Parathyroid adenoma (tissue), 2 donors: ENCODE measurements at regions not wholly inside any gene's neighbourhood (a gene's known extent, or its start where the extent isn't known, plus 50 kb on each side); places are given as distances from the start of the nearest gene placed in this dataset.

Experiments used
- H2AFZ ChIP-seq: fragments of 300-600 bp; sonication (generic); one replicate; pipeline ENCODE4 v1.7.0; 2017; ENCODE audit warnings: antibody characterized with exemption, mild to moderate bottlenecking
- H3K27ac ChIP-seq: fragments of 300-600 bp; sonication (generic); one replicate; pipeline ENCODE4 v1.7.0; 2017
- H3K27me3 ChIP-seq: fragments of 300-600 bp; sonication (generic); one replicate; pipeline ENCODE4 v1.7.0; 2017; ENCODE audit warnings: low read length; ENCODE audit not compliant: control insufficient read depth, insufficient read depth
- H3K36me3 ChIP-seq: fragments of 300-600 bp; sonication (generic); one replicate; pipeline ENCODE4 v1.7.0; 2017; ENCODE audit warnings: low read length; ENCODE audit not compliant: control insufficient read depth, insufficient read depth
- H3K4me1 ChIP-seq: fragments of 300-600 bp; sonication (generic); one replicate; pipeline ENCODE4 v1.7.0; 2017; ENCODE audit warnings: control low read depth
- H3K4me2 ChIP-seq: fragments of 300-600 bp; sonication (generic); one replicate; pipeline ENCODE4 v1.7.0; 2017; ENCODE audit warnings: low read length
- H3K4me3 ChIP-seq: fragments of 300-600 bp; sonication (generic); one replicate; pipeline ENCODE4 v1.7.0; 2017; ENCODE audit warnings: low read depth, low read length
- H3K79me2 ChIP-seq: fragments of 300-600 bp; sonication (generic); one replicate; pipeline ENCODE4 v1.7.0; 2017; ENCODE audit warnings: control low read depth
- H3K9ac ChIP-seq: fragments of 300-600 bp; sonication (generic); one replicate; pipeline ENCODE4 v1.7.0; 2017; ENCODE audit warnings: mild to moderate bottlenecking
- H3K9me3 ChIP-seq: fragments of 300-600 bp; sonication (generic); one replicate; pipeline ENCODE4 v1.7.0; 2017; ENCODE audit warnings: low read length; ENCODE audit not compliant: control insufficient read depth
- CTCF ChIP-seq: fragments of 300-600 bp; sonication (generic); IDR thresholded peaks from one replicate; pipeline ENCODE4 v1.7.0; 2017; ENCODE audit warnings: antibody characterized with exemption, mild to moderate bottlenecking
- donor health status: primary hyperparathyroidism.

GRCh38 chr1:217059401-217059800 is 336.2 kb upstream of the ESRRG start:
- Histone ChIP-seq H3K27me3 (no peaks in the 10 kb centered on the region), H3K36me3 (no peaks in the 10 kb centered on the region), H3K27ac (no peak overlapping the region), H2AFZ (no peak overlapping the region), H3K4me2 (no peak overlapping the region), H3K9me3 (no peaks in the 10 kb centered on the region), H3K4me3 (no peak overlapping the region), H3K79me2 (no peaks in the 10 kb centered on the region), H3K9ac (no peak overlapping the region), H3K4me1 (peaks cover 9% of the 10 kb centered on the region)
- TF ChIP-seq CTCF, result no peak

GRCh38 chr1:217053676-217054075 is 330.4 kb upstream of the ESRRG start:
- Histone ChIP-seq H3K4me3 (no peak overlapping the region), H3K79me2 (peaks cover 9% of the 10 kb centered on the region), H3K27ac (no peak overlapping the region), H3K36me3 (no peaks in the 10 kb centered on the region), H2AFZ (no peak overlapping the region), H3K4me2 (no peak overlapping the region), H3K9ac (no peak overlapping the region), H3K9me3 (no peaks in the 10 kb centered on the region), H3K4me1 (peaks cover 13% of the 10 kb centered on the region), H3K27me3 (no peaks in the 10 kb centered on the region)
- no peak for TF ChIP-seq CTCF

- Histone ChIP-seq H3K79me2 (peaks cover 9% of the 10 kb centered on the region), H3K4me1 (peaks cover 13% of the 10 kb centered on the region)
- TF ChIP-seq CTCF, result no peak
Measured at GRCh38 chr1:217052626-217053025, 329.4 kb upstream of the ESRRG start.

GRCh38 chr1:217052196-217052595 is 329.0 kb upstream of the ESRRG start:
- no peaks in the 10 kb centered on the region for H3K27me3 ChIP-seq
- H3K4me3 ChIP-seq, result no peak overlapping the region
- H3K79me2 ChIP-seq, result peaks cover 9% of the 10 kb centered on the region
- H3K36me3 ChIP-seq, result no peaks in the 10 kb centered on the region
- H3K4me2 ChIP-seq, result no peak overlapping the region
- H3K4me1 ChIP-seq, result peaks cover 13% of the 10 kb centered on the region
- no peaks in the 10 kb centered on the region for H3K9me3 ChIP-seq
- no peak overlapping the region for H3K27ac ChIP-seq
- H2AFZ ChIP-seq, result no peak overlapping the region
- TF ChIP-seq CTCF, result no peak
- H3K9ac ChIP-seq, result no peak overlapping the region

More at GRCh38 chr1:217052626-217053025, 329.4 kb upstream of the ESRRG start:
- Histone ChIP-seq H3K9me3 (no peaks in the 10 kb centered on the region), H3K4me3 (no peak overlapping the region), H3K36me3 (no peaks in the 10 kb centered on the region), H3K4me2 (no peak overlapping the region), H3K9ac (no peak overlapping the region), H3K27me3 (no peaks in the 10 kb centered on the region), H2AFZ (no peak overlapping the region), H3K27ac (no peak overlapping the region)

- H3K36me3 ChIP-seq, result no peaks in the 10 kb centered on the region
- no peak overlapping the region for H3K4me3 ChIP-seq
- peaks cover 13% of the 10 kb centered on the region for H3K4me1 ChIP-seq
- H3K9me3 ChIP-seq, result no peaks in the 10 kb centered on the region
- peaks cover 15% of the 10 kb centered on the region for H3K79me2 ChIP-seq
- no peak overlapping the region for H2AFZ ChIP-seq
- no peak overlapping the region for H3K9ac ChIP-seq
- H3K27me3 ChIP-seq, result no peaks in the 10 kb centered on the region
- TF ChIP-seq CTCF, result no peak
- no peak overlapping the region for H3K27ac ChIP-seq
- no peak overlapping the region for H3K4me2 ChIP-seq
Measured at GRCh38 chr1:217049721-217050120, 326.5 kb upstream of the ESRRG start.
